K562 (cell line): ENCODE measurements at regions not wholly inside any gene's neighbourhood (a gene's known extent, or its start where the extent isn't known, plus 50 kb on each side); places are given as distances from the start of the nearest gene placed in this dataset.

ENCODE experiments used
- ATAC-seq: fragments of 200-7000 bp; cut with Tn5 transposase; 3 replicates; pipeline ENCODE4 v1.9.1; 2020; ENCODE audit warnings: moderate library complexity
- BruUV-seq: library from RNA; stranded (reverse); fragments of 400-500 nt; replicated peaks from 2 replicates; lab custom pipeline; 2021; lab: Mats Ljungman, UMichigan
- CTCF ChIA-PET: fragments of 300-600 bp; formaldehyde crosslinking; extraction: SDS; loops from one replicate; lab custom pipeline; 2021; ENCODE audit warnings: low intra/inter-chr PET ratio; lab: Yijun Ruan, JAX
- POLR2A ChIA-PET: fragments of 300-600, 350-650 bp; sonication (Branson Sonifier 250); formaldehyde crosslinking; extraction: SDS; loops from one replicate; lab custom pipeline; 2021; ENCODE audit warnings: antibody characterized with exemption, inconsistent platforms; lab: Yijun Ruan, JAX
- DNase-seq, 4 experiments: peaks; one replicate each; pipeline versions ENCODE4 v3.0.0 to v3.0.0-alpha.2; 2011 to 2018; ENCODE audit warnings: low spot score in 3 of 4, mixed read lengths in 3 of 4; ENCODE audit errors: extremely low read depth in 1 of 4
- FAIRE-seq: peaks from 2 replicates; lab custom pipeline; 2011; peaks lifted over from hg19 to GRCh38; lab: Jason Lieb, UNC
- H2AFZ ChIP-seq: 2 replicates; pipeline ENCODE4 v1.6.0; 2011; ENCODE audit warnings: low read depth, low read length, control low read depth, inconsistent platforms
- H3K27ac ChIP-seq: fragments of 200-600 bp; 3 replicates; pipeline ENCODE4 v1.8.0; 2011; ENCODE audit warnings: low read depth, mild to moderate bottlenecking, control low read depth, inconsistent platforms, low read length, moderate library complexity, mixed read lengths; ENCODE audit errors: extremely low read depth
- H3K27me3 ChIP-seq, 2 experiments: fragments of 300-600 bp in 1 of 2; 2 replicates in 1 of 2; 3 replicates in 1 of 2; pipeline versions ENCODE4 v1.6.0 to v1.8.0; 2011; ENCODE audit warnings: inconsistent platforms in 2 of 2, low read length in 2 of 2, mild to moderate bottlenecking in 1 of 2, mixed read lengths in 1 of 2, moderate library complexity in 1 of 2; ENCODE audit not compliant: control insufficient read depth in 2 of 2, insufficient read depth in 2 of 2
- H3K36me3 ChIP-seq: fragments of 300-600 bp; 3 replicates; pipeline ENCODE4 v1.8.0; 2011; ENCODE audit warnings: mild to moderate bottlenecking, low read length, inconsistent platforms; ENCODE audit not compliant: control insufficient read depth, insufficient read depth
- H3K4me1 ChIP-seq, 2 experiments: fragments of 200-600 bp in 1 of 2; replicated peaks in 1 of 2; 2 replicates in 1 of 2; 3 replicates in 1 of 2; pipeline versions ENCODE4 v1.5.1 to v1.8.0; 2011; ENCODE audit warnings: inconsistent platforms in 2 of 2, low read length in 2 of 2, mild to moderate bottlenecking in 1 of 2, mixed read lengths in 1 of 2, moderate library complexity in 1 of 2; ENCODE audit not compliant: control insufficient read depth in 2 of 2, insufficient read depth in 2 of 2
- H3K4me2 ChIP-seq: 2 replicates; pipeline ENCODE4 v1.6.1; 2011; ENCODE audit warnings: low read length, control low read depth, inconsistent platforms, mixed read lengths; ENCODE audit not compliant: insufficient read depth
- H3K4me3 ChIP-seq: fragments of 200-600 bp; sonication (generic), shearing (Covaris generic); 2 replicates; pipeline ENCODE4 v1.5.1; 2016; ENCODE audit warnings: control low read depth, inconsistent platforms
- H3K79me2 ChIP-seq: fragments of 200-600 bp; 3 replicates; pipeline ENCODE4 v1.8.0; 2011; ENCODE audit warnings: low read length, inconsistent platforms; ENCODE audit not compliant: control insufficient read depth, insufficient read depth
- H3K9ac ChIP-seq, 2 experiments: 2 replicates each; pipeline versions ENCODE4 v1.6.0 to v1.6.1; 2011; ENCODE audit warnings: low read depth in 2 of 2, low read length in 2 of 2, control low read depth in 1 of 2, inconsistent platforms in 1 of 2, mild to moderate bottlenecking in 1 of 2, mixed read lengths in 1 of 2; ENCODE audit not compliant: insufficient read depth in 1 of 2
- H3K9me1 ChIP-seq: one replicate; pipeline ENCODE4 v1.6.0; 2011; ENCODE audit warnings: inconsistent platforms, mild to moderate bottlenecking, low read length, moderate library complexity; ENCODE audit not compliant: control insufficient read depth, insufficient read depth
- H3K9me3 ChIP-seq: replicated peaks from 2 replicates; pipeline ENCODE4 v1.5.1; 2011; ENCODE audit warnings: low read depth, low read length, inconsistent platforms; ENCODE audit not compliant: control insufficient read depth, insufficient read depth
- H4K20me1 ChIP-seq: replicated peaks from 2 replicates; pipeline ENCODE4 v1.6.1; 2011; ENCODE audit warnings: low read length, inconsistent platforms, mixed read lengths; ENCODE audit not compliant: control insufficient read depth, insufficient read depth
- ATF1 ChIP-seq, 2 experiments: fragments of 450-650 bp in 1 of 2; IDR thresholded peaks; 2 replicates each; pipeline ENCODE4 v1.6.1; 2016; ENCODE audit warnings: missing compliant biosample characterization in 1 of 2, missing genetic modification characterization in 1 of 2
- HOMEZ ChIP-seq: fragments of 250-450 bp; sonication (Bioruptor Pico); IDR thresholded peaks from 2 replicates; pipeline ENCODE4 v1.4.0; 2020; ENCODE audit warnings: mild to moderate bottlenecking, moderate library complexity
- KLF1 ChIP-seq: fragments of 450-650 bp; IDR thresholded peaks from 2 replicates; pipeline ENCODE4 v1.6.1; 2016; ENCODE audit warnings: missing genetic modification characterization, missing compliant biosample characterization
- KLF6 ChIP-seq: fragments of 250-450 bp; sonication (Bioruptor Pico); IDR thresholded peaks from 2 replicates; pipeline ENCODE4 v1.4.0; 2020; ENCODE audit warnings: mild to moderate bottlenecking, moderate library complexity, borderline replicate concordance
- NR3C1 ChIP-seq: sonication (generic); formaldehyde crosslinking; IDR thresholded peaks from 2 replicates; pipeline ENCODE4 v1.8.1; 2022; ENCODE audit warnings: missing genetic modification reagents
- RAD51 ChIP-seq: fragments of 450-650 bp; IDR thresholded peaks from 2 replicates; pipeline ENCODE4 v1.7.1; 2016; ENCODE audit warnings: low read depth, mild to moderate bottlenecking, borderline replicate concordance
- RBM34 ChIP-seq: fragments of 200-400 bp; formaldehyde crosslinking; IDR thresholded peaks from 2 replicates; pipeline ENCODE4 v1.6.1; 2018; ENCODE audit warnings: low read length, borderline replicate concordance; ENCODE audit not compliant: insufficient read depth
- SMARCC2 ChIP-seq: fragments of 450-650 bp; IDR thresholded peaks from 2 replicates; pipeline ENCODE4 v1.6.1; 2017; ENCODE audit warnings: antibody characterized with exemption, moderate library complexity, mild to moderate bottlenecking, low read depth
- TFAP4 ChIP-seq: sonication (generic); formaldehyde crosslinking; IDR thresholded peaks from 2 replicates; pipeline ENCODE4 v1.8.0; 2022; ENCODE audit warnings: missing genetic modification reagents, mild to moderate bottlenecking, moderate library complexity, borderline replicate concordance
- TRIM25 ChIP-seq: fragments of 450-650 bp; IDR thresholded peaks from 2 replicates; pipeline ENCODE4 v1.7.0; 2016; ENCODE audit warnings: borderline replicate concordance
- ZHX1 ChIP-seq: fragments of 150-350 bp; conservative IDR thresholded peaks from 2 replicates; pipeline ENCODE4 v1.6.1; 2014; ENCODE audit warnings: low read length
- ZNF239 ChIP-seq: fragments of 250-450 bp; sonication (Bioruptor Pico); IDR thresholded peaks from 2 replicates; pipeline ENCODE4 v1.4.0; 2020; ENCODE audit warnings: mild to moderate bottlenecking
- ZNF354B ChIP-seq: fragments of 250-450 bp; sonication (Bioruptor Pico); IDR thresholded peaks from 2 replicates; pipeline ENCODE4 v1.4.0; 2020
- ZNF583 ChIP-seq: fragments of 250-450 bp; sonication (Bioruptor Pico); IDR thresholded peaks from 2 replicates; pipeline ENCODE4 v1.4.0; 2020
- ZNF717 ChIP-seq: fragments of 250-450 bp; sonication (Bioruptor Pico); IDR thresholded peaks from 2 replicates; pipeline ENCODE4 v1.5.0; 2021
- ZZZ3 ChIP-seq: fragments of 450-650 bp; IDR thresholded peaks from 2 replicates; pipeline ENCODE4 v1.6.1; 2016; ENCODE audit warnings: antibody characterized with exemption, mild to moderate bottlenecking, moderate library complexity
- WGBS: fragments of 100-300 bp; shearing (Covaris generic); methylation state at CpG from one replicate; pipeline ENCODE4 v1.1.6; 2016; ENCODE audit warnings: low coverage, mixed read lengths; ENCODE audit not compliant: insufficient coverage; ENCODE audit errors: missing lambda C conversion rate; 5-methylcytosine and 5-hydroxymethylcytosine counted together
- in situ Hi-C: fragments of 300-500 bp; cut with MboI; formaldehyde crosslinking; loops from 4 replicates; pipeline ENCODE4 v1.15.0; 2018; ENCODE audit warnings: inconsistent platforms, mixed read lengths
- intact Hi-C: fragments of 100-400 bp; cut with micrococcal nuclease; formaldehyde crosslinking; loops from 2 replicates; pipeline ENCODE4 v1.14.2; 2022

GRCh38 chr4:180330521-180330920, 1912.7 kb upstream of the TENM3 start (continued):
- TF ChIP-seq RBM34: no peak
- TF ChIP-seq, all 486 proteins: peak for 0

GRCh38 chr4:180333162-180333561, 1910.0 kb upstream of the TENM3 start:
- Histone ChIP-seq H3K9me3 (0 out of 2 replicates have a peak, but pooled peaks cover 1% of the 10 kb centered on the region), H3K36me3 (no peaks in the 10 kb centered on the region), H3K4me2 (no peak overlapping the region), H3K79me2 (no peaks in the 10 kb centered on the region), H3K4me3 (no peak overlapping the region), H3K4me1 (no peaks in the 10 kb centered on the region), H3K9me1 (no peaks in the 10 kb centered on the region), H4K20me1 (no peaks in the 10 kb centered on the region), H3K27ac (no peak overlapping the region), H3K9ac (no peak overlapping the region), H2AFZ (no peak overlapping the region), H3K27me3 (no peaks in the 10 kb centered on the region)
- POLR2A ChIA-PET: no interaction called here
- FAIRE-seq: no peak
- BruUV-seq: no TSS peak
- 0% methylated on average over 4 of the region's 4 CpGs for WGBS
- in situ Hi-C loops (no loop called here), intact Hi-C loops (no loop called here)
- no peak for ATAC-seq
- CTCF ChIA-PET: no interaction called here
- DNase-seq: no peak
- TF ChIP-seq KLF1 (tag) (no peak), ATF1 (CRISPR knock-in tag; IDR thresholded peaks at IDR 0.05) (no peak), ATF1 (tag; IDR thresholded peaks at IDR 0.05) (no peak), NR3C1 (no peak), ZHX1 (no peak), KLF6 (CRISPR knock-in tag) (no peak), ZNF354B (CRISPR knock-in tag) (no peak), ZNF717 (no peak), RAD51 (no peak), ZNF239 (CRISPR knock-in tag) (no peak), HOMEZ (CRISPR knock-in tag) (no peak), SMARCC2 (no peak), ZNF583 (CRISPR knock-in tag) (no peak), TFAP4 (CRISPR knock-in tag) (no peak), ZZZ3 (no peak), TRIM25 (no peak)
